Prostate gland (tissue), 2 donors: ENCODE measurements at regions not wholly inside any gene's neighbourhood (a gene's known extent, or its start where the extent isn't known, plus 50 kb on each side); places are given as distances from the start of the nearest gene placed in this dataset.

Experiments
- CTCF ChIP-seq, 4 experiments: fragments of 200-600 bp in 2 of 4; fragments of 450-650 bp in 2 of 4; sonication (generic) in 2 of 4; IDR thresholded peaks; 1 replicate in 3 of 4; 2 replicates in 1 of 4; pipeline ENCODE4 v1.5.1; 2016 to 2019; ENCODE audit warnings: antibody characterized with exemption in 4 of 4, mild to moderate bottlenecking in 2 of 4, moderate library complexity in 2 of 4
- POLR2A ChIP-seq: fragments of 450-650 bp; IDR thresholded peaks from one replicate; pipeline ENCODE4 v1.6.1; 2016; ENCODE audit warnings: antibody characterized with exemption, mild to moderate bottlenecking
- POLR2AphosphoS5 ChIP-seq: sonication (generic); formaldehyde crosslinking; IDR thresholded peaks from one replicate; pipeline ENCODE4 v1.6.1; 2017; ENCODE audit warnings: antibody characterized with exemption

GRCh38 chr13:29969286-29969685 lies 118.9 kb upstream of the UBL3 start:
- TF ChIP-seq CTCF (IDR thresholded peaks at IDR 0.05) (no peak), POLR2A (no peak), POLR2AphosphoS5 (no peak)
